Tibial nerve (tissue), 4 donors: ENCODE measurements at regions not wholly inside any gene's neighbourhood (a gene's known extent, or its start where the extent isn't known, plus 50 kb on each side); places are given as distances from the start of the nearest gene placed in this dataset.

ENCODE experiments used
- EP300 ChIP-seq, 2 donors: sonication (generic); formaldehyde crosslinking; IDR thresholded peaks; one replicate each; pipeline ENCODE4 v1.6.1; 2017; ENCODE audit warnings: antibody characterized with exemption in 2 of 2, mild to moderate bottlenecking in 1 of 2
- POLR2A ChIP-seq, 2 donors: fragments of 450-650 bp; IDR thresholded peaks; one replicate each; pipeline ENCODE4 v1.6.1; 2017; ENCODE audit warnings: antibody characterized with exemption in 2 of 2, mild to moderate bottlenecking in 2 of 2, moderate library complexity in 2 of 2
- TF ChIP-seq, protein P1 (sequence below), 5 experiments: fragments of 200-600 bp in 3 of 5; fragments of 450-650 bp in 2 of 5; sonication (generic) in 3 of 5; IDR thresholded peaks; one replicate each; pipeline ENCODE4 v1.5.1; 2016 to 2019; ENCODE audit warnings: antibody characterized with exemption in 5 of 5, mild to moderate bottlenecking in 3 of 5, moderate library complexity in 2 of 5

DNA sequence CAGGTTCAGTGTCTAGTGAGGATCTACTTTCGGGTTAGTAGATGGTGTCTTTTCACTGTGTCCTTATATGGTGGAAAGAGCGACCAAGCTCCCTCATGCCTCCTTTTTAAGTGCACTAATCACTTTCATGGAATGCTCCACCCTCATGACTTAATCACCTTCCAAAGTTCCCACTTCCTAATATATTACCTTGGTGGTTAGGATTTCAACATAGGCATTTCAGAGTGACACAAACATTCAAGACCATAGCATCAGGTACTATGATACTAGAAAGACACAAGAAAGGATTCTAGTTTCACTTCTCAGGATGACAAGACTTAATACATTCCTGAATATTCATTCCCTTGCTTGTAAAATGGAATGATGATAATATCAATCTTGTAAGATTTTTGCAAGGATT, 119.1 kb upstream of the FAM3C start:
- TF ChIP-seq POLR2A (IDR thresholded peaks at IDR 0.05): no peak
- TF ChIP-seq, protein P1, sequence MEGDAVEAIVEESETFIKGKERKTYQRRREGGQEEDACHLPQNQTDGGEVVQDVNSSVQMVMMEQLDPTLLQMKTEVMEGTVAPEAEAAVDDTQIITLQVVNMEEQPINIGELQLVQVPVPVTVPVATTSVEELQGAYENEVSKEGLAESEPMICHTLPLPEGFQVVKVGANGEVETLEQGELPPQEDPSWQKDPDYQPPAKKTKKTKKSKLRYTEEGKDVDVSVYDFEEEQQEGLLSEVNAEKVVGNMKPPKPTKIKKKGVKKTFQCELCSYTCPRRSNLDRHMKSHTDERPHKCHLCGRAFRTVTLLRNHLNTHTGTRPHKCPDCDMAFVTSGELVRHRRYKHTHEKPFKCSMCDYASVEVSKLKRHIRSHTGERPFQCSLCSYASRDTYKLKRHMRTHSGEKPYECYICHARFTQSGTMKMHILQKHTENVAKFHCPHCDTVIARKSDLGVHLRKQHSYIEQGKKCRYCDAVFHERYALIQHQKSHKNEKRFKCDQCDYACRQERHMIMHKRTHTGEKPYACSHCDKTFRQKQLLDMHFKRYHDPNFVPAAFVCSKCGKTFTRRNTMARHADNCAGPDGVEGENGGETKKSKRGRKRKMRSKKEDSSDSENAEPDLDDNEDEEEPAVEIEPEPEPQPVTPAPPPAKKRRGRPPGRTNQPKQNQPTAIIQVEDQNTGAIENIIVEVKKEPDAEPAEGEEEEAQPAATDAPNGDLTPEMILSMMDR (IDR thresholded peaks at IDR 0.05): no peak
- no peak for TF ChIP-seq EP300 (IDR thresholded peaks at IDR 0.05)
